Thymus (tissue), 11 donors: ENCODE measurements at regions not wholly inside any gene's neighbourhood (a gene's known extent, or its start where the extent isn't known, plus 50 kb on each side); places are given as distances from the start of the nearest gene placed in this dataset.

ENCODE experiments used
- DNase-seq, 9 donors: peaks; one replicate each; pipeline ENCODE4 v3.0.0-alpha.2; 2013; ENCODE audit warnings: low spot score in 9 of 9, low read depth in 6 of 9, missing footprints in 1 of 9
- H3K27ac ChIP-seq, 2 donors: one replicate each; pipeline ENCODE4 v1.5.1; 2013; ENCODE audit warnings: control low read depth in 1 of 2, low read depth in 1 of 2, low read length in 1 of 2, mild to moderate bottlenecking in 1 of 2, moderate library complexity in 1 of 2
- H3K27me3 ChIP-seq, 2 donors: one replicate each; pipeline ENCODE4 v1.5.1; 2013; ENCODE audit warnings: low read length in 1 of 2; ENCODE audit not compliant: control insufficient read depth in 2 of 2, insufficient read depth in 1 of 2
- H3K36me3 ChIP-seq, 2 donors: one replicate each; pipeline ENCODE4 v1.5.1; 2013; ENCODE audit warnings: low read length in 1 of 2, mild to moderate bottlenecking in 1 of 2, moderate library complexity in 1 of 2; ENCODE audit not compliant: control insufficient read depth in 2 of 2, insufficient read depth in 2 of 2
- H3K4me1 ChIP-seq, 2 donors: one replicate each; pipeline ENCODE4 v1.5.1; 2013; ENCODE audit warnings: low read length in 2 of 2; ENCODE audit not compliant: control insufficient read depth in 2 of 2, insufficient read depth in 2 of 2
- H3K4me3 ChIP-seq, 2 donors: one replicate each; pipeline ENCODE4 v1.5.1; 2013; ENCODE audit warnings: low read length in 2 of 2, control low read depth in 1 of 2, mild to moderate bottlenecking in 1 of 2
- H3K9me3 ChIP-seq, 2 donors: one replicate each; pipeline ENCODE4 v1.5.1; 2013; ENCODE audit warnings: low read length in 1 of 2, mild to moderate bottlenecking in 1 of 2; ENCODE audit not compliant: control insufficient read depth in 2 of 2, insufficient read depth in 1 of 2
- WGBS: extraction: QIAGEN DNeasy Blood & Tissue Kit; methylation state at CpG from one replicate; pipeline ENCODE4 v1.1.7; 2013; 5-methylcytosine and 5-hydroxymethylcytosine counted together
- donor health status: healthy.

DNA sequence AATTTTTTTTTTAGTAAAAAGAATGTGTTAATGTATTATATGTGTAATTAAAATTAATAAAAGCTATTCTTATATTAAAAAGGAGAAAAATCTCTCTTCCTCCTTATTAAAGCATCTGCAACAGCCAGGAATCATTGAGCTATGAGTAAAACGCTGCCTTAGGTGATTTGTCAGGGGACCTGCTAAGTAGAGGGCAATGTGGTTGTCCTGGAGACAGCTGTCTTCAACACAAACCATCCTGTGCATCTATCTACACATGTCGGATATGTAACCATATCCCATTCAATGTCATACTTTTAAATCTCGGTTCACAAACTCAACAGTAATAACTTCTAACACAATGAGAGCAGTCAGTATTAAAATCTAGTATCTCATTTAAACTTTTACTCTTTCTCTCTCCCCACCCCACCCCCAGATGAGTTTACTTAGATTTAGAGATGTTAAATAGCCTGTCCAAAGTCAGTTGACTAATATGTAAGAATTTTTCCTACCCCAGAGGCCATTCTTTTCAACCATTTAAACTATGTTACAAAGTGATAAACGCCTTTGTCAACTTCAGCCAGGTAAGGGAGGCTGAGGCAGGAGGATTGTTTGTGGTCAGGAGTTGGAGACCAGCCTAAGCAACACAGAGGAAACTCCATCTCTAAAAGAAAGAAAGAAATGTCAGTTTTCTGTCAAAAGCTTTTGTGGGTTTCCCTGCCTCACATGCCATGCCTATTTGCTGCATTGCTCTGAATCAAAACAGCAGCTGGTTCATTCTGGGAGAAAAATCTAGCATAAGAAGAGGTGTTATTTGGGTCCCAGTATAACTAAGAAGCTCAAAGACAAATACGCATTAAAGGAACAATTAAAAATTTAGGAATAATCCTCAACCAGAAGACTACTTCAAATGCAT lies 413.7 kb upstream of the CCDC196 start:
- DNase-seq = no peak
- no peaks in the 10 kb centered on the region for H3K4me1 ChIP-seq
- no peaks in the 10 kb centered on the region for H3K36me3 ChIP-seq
- no peak overlapping the region for H3K4me3 ChIP-seq
- WGBS = 95% methylated on average over 5 of the region's 5 CpGs
- H3K27ac ChIP-seq = no peak overlapping the region
- no peaks in the 10 kb centered on the region for H3K27me3 ChIP-seq
- no peaks in the 10 kb centered on the region for H3K9me3 ChIP-seq

DNA sequence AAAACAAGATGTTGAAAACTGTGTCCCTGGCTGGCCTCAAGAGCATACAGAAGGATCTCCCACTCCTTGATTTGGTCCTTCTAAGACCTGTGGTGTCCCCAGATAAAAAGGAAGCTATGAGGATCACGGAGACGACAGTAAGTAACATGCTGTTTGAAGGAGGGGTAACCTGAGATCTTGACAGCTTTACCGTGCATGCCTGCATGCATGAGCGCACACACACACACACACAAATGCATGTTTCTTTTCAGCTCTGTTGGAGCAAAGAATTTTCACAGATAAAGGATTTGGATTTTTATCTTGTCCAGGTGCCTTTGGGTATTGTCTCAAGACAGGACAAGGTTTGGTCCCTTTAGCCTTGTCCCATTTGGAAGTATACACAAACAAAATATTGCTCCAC lies 411.6 kb upstream of the CCDC196 start:
- Histone ChIP-seq H3K9me3 (no peaks in the 10 kb centered on the region), H3K27me3 (no peaks in the 10 kb centered on the region), H3K4me3 (no peak overlapping the region), H3K4me1 (no peaks in the 10 kb centered on the region), H3K36me3 (no peaks in the 10 kb centered on the region), H3K27ac (no peak overlapping the region)
- DNase-seq = peak in 1 of 9 donors; percentile 3
- WGBS = 93% methylated on average over 4 of the region's 4 CpGs

DNA sequence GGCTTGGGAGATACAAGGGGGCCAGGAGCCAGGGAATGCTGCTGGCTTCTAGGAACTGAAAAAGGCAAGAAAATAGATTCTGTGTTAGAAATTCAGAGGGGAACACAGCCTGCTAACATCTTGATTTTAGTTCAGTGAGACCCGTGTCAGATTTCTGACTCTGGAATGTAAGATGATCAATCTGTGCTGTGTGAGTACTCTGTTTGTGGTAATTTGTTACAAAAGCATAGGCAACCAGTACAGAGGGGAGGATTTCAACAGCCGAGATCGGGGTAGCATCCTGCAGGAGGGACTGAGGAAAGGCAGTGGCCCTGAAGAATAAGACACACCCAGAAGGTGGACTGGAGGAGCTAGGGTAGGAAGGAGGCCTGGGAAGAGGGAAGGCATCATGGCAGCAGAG lies 410.0 kb upstream of the CCDC196 start:
- Histone ChIP-seq H3K4me3 (no peak overlapping the region), H3K4me1 (no peaks in the 10 kb centered on the region), H3K27me3 (no peaks in the 10 kb centered on the region), H3K36me3 (no peaks in the 10 kb centered on the region), H3K9me3 (no peaks in the 10 kb centered on the region), H3K27ac (no peak overlapping the region)
- no peak for DNase-seq
- 97% methylated on average over 3 of the region's 3 CpGs for WGBS

GRCh38 chr14:66078006-66078405 lies 408.2 kb upstream of the CCDC196 start:
- DNase-seq = no peak
- WGBS = 95% methylated on average over 5 of the region's 5 CpGs

DNA sequence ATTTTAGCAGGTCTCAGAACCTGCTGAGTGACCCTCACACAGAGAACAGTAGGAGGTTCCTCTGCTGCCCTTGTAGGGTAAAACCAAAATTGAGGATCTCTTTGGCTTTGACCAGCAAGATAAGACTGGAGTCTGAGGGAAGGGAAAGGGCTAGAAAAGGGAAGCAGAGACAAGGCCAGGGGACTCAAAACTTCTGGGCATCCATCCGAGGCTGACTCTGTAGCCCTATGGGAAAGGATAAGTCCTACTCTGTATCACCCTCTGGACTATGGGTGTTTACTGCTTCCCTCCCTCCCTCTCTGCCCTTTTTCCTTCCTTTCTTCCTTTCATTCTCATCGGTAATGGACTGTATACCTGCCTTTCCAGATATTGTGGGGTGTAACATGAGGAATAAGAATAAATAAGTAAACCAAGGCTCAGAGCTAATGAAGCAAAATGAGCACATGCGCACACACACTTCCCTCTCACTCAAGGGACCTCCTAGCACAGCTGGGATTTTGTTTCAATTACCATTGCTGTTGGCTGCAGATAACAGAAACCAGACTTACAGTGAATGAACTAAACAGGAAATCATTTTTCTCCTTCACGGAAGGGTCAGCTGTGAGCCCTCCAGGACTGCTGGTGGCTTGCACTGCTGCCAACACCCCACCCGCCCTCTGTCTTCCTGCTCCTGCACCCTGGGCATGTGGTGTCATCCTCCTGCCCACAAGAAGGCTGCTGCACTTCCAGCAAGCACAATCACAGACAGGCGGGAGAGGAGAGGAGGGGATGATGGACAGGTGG lies 404.4 kb upstream of the CCDC196 start:
- no peak for DNase-seq
- Histone ChIP-seq H3K9me3 (no peaks in the 10 kb centered on the region), H3K27me3 (no peaks in the 10 kb centered on the region), H3K4me1 (no peaks in the 10 kb centered on the region), H3K36me3 (no peaks in the 10 kb centered on the region), H3K4me3 (no peak overlapping the region), H3K27ac (no peak overlapping the region)
- 73% methylated on average over 6 of the region's 6 CpGs for WGBS

More at GRCh38 chr14:66078006-66078405, 408.2 kb upstream of the CCDC196 start:
- H3K27ac ChIP-seq = no peak overlapping the region
- no peaks in the 10 kb centered on the region for H3K4me1 ChIP-seq
- H3K9me3 ChIP-seq = no peaks in the 10 kb centered on the region
- no peak overlapping the region for H3K4me3 ChIP-seq
- H3K36me3 ChIP-seq = no peaks in the 10 kb centered on the region
- H3K27me3 ChIP-seq = no peaks in the 10 kb centered on the region

- WGBS = 54% methylated on average over 4 of the region's 4 CpGs
- Histone ChIP-seq H3K27me3 (no peaks in the 10 kb centered on the region), H3K4me3 (no peak overlapping the region), H3K27ac (no peak overlapping the region), H3K4me1 (no peaks in the 10 kb centered on the region), H3K36me3 (no peaks in the 10 kb centered on the region), H3K9me3 (no peaks in the 10 kb centered on the region)
- no peak for DNase-seq
Observed at GRCh38 chr14:66085224-66085623, 400.9 kb upstream of the CCDC196 start.

- no peak overlapping the region for H3K27ac ChIP-seq
- 88% methylated on average over 8 of the region's 8 CpGs for WGBS
Observed at GRCh38 chr14:66085665-66086064, 400.5 kb upstream of the CCDC196 start.

GRCh38 chr14:66087231-66087630 lies 398.9 kb upstream of the CCDC196 start:
- WGBS = 95% methylated on average over 4 of the region's 4 CpGs
- no peaks in the 10 kb centered on the region for H3K9me3 ChIP-seq
- DNase-seq = no peak
- no peak overlapping the region for H3K4me3 ChIP-seq
- no peaks in the 10 kb centered on the region for H3K4me1 ChIP-seq
- H3K27ac ChIP-seq = no peak overlapping the region
- H3K27me3 ChIP-seq = no peaks in the 10 kb centered on the region
- H3K36me3 ChIP-seq = no peaks in the 10 kb centered on the region

More at GRCh38 chr14:66085665-66086064, 400.5 kb upstream of the CCDC196 start:
- Histone ChIP-seq H3K27me3 (no peaks in the 10 kb centered on the region), H3K9me3 (no peaks in the 10 kb centered on the region), H3K4me1 (no peaks in the 10 kb centered on the region), H3K4me3 (no peak overlapping the region), H3K36me3 (no peaks in the 10 kb centered on the region)
- DNase-seq = no peak

GRCh38 chr14:66088656-66089055 lies 397.5 kb upstream of the CCDC196 start:
- no peak for DNase-seq
- 96% methylated on average over 3 of the region's 3 CpGs for WGBS
- Histone ChIP-seq H3K27ac (no peak overlapping the region), H3K27me3 (no peaks in the 10 kb centered on the region), H3K4me1 (no peaks in the 10 kb centered on the region), H3K36me3 (no peaks in the 10 kb centered on the region), H3K9me3 (no peaks in the 10 kb centered on the region), H3K4me3 (no peak overlapping the region)
